Upper lobe of left lung (tissue), 6 donors: ENCODE measurements at regions not wholly inside any gene's neighbourhood (a gene's known extent, or its start where the extent isn't known, plus 50 kb on each side); places are given as distances from the start of the nearest gene placed in this dataset.

ENCODE experiments used
- ATAC-seq, 2 donors: fragments of 200-7000 bp; cut with Tn5 transposase; one replicate each; pipeline ENCODE4 v1.9.1; 2022; ENCODE audit warnings: mild to moderate bottlenecking in 2 of 2, moderate library complexity in 2 of 2; ENCODE audit not compliant: low FRiP score in 2 of 2
- DNase-seq, 2 donors: peaks; one replicate each; pipeline ENCODE4 v3.0.0-alpha.2; 2019 to 2020
- H3K27ac ChIP-seq, 4 donors: fragments of 200-600 bp; sonication (generic); one replicate each; pipeline ENCODE4 v1.5.1; 2016 to 2019
- H3K27me3 ChIP-seq, 4 donors: fragments of 200-600 bp; sonication (generic); one replicate each; pipeline ENCODE4 v1.5.1; 2017 to 2019
- H3K36me3 ChIP-seq, 4 donors: fragments of 200-600 bp; sonication (generic); one replicate each; pipeline ENCODE4 v1.5.1; 2016 to 2019
- H3K4me1 ChIP-seq, 4 donors: fragments of 200-600 bp; sonication (generic); one replicate each; pipeline ENCODE4 v1.5.1; 2018 to 2019
- H3K4me3 ChIP-seq, 4 donors: fragments of 200-600 bp; sonication (generic); one replicate each; pipeline ENCODE4 v1.5.1; 2017 to 2019; ENCODE audit warnings: mild to moderate bottlenecking in 2 of 4, moderate library complexity in 1 of 4
- H3K9me3 ChIP-seq, 4 donors: fragments of 200-600 bp; sonication (generic); one replicate each; pipeline ENCODE4 v1.5.1; 2018 to 2019
- EP300 ChIP-seq, 4 donors: sonication (generic); formaldehyde crosslinking; IDR thresholded peaks; one replicate each; pipeline ENCODE4 v1.5.1; 2017; ENCODE audit warnings: antibody characterized with exemption in 4 of 4, control low read depth in 2 of 4
- POLR2A ChIP-seq, 4 donors: fragments of 450-650 bp; IDR thresholded peaks; one replicate each; pipeline ENCODE4 v1.5.1; 2016 to 2017; ENCODE audit warnings: antibody characterized with exemption in 4 of 4, mild to moderate bottlenecking in 2 of 4
- POLR2AphosphoS5 ChIP-seq, 2 donors: sonication (generic); formaldehyde crosslinking; IDR thresholded peaks; one replicate each; pipeline ENCODE4 v1.5.1; 2017; ENCODE audit warnings: antibody characterized with exemption in 2 of 2
- WGBS, 2 donors: methylation state at CpG; one replicate each; pipeline ENCODE4 v1.1.5; 2017 to 2018; 5-methylcytosine and 5-hydroxymethylcytosine counted together
- TF ChIP-seq, protein P1 (sequence below), 6 experiments: fragments of 450-650 bp in 4 of 6; fragments of 200-600 bp in 2 of 6; sonication (generic) in 2 of 6; IDR thresholded peaks; one replicate each; pipeline ENCODE4 v1.5.1; 2016 to 2019; ENCODE audit warnings: antibody characterized with exemption in 6 of 6
- donor health status: DM: no; HTN: no; CAD: no; lungs with moderate emphysema.
- donor health status: DM: no; HTN: yes; CAD: no; lungs with severe emphysema.

DNA sequence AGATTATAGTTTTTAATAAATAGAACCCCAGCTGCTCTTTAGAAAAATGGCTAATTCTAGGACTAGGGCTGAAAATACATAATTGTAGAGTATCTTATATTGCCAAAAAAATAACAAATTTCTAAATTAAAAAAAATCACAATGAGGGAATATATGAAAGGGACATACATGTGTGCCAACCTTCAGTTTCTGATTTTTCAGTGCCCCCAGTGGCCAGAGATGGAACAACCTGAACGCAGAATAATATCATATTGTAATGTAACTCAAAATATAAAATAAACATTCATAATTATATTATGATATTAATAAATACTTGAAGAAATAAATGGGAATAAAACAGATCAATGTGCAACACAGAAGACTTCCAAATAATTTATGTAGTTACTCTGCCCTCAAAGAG, 460.5 kb downstream of the ZNF385D start:
- no peak overlapping the region for H3K4me3 ChIP-seq
- no peaks in the 10 kb centered on the region for H3K27me3 ChIP-seq
- H3K36me3 ChIP-seq: no peaks in the 10 kb centered on the region
- 68 to 81% methylated on average over 1 of the region's 1 CpG for WGBS, 2 donors
- no peak for DNase-seq
- H3K9me3 ChIP-seq: no peaks in the 10 kb centered on the region
- no peak for ATAC-seq
- no peak for TF ChIP-seq EP300 (IDR thresholded peaks at IDR 0.05)
- TF ChIP-seq, protein P1, sequence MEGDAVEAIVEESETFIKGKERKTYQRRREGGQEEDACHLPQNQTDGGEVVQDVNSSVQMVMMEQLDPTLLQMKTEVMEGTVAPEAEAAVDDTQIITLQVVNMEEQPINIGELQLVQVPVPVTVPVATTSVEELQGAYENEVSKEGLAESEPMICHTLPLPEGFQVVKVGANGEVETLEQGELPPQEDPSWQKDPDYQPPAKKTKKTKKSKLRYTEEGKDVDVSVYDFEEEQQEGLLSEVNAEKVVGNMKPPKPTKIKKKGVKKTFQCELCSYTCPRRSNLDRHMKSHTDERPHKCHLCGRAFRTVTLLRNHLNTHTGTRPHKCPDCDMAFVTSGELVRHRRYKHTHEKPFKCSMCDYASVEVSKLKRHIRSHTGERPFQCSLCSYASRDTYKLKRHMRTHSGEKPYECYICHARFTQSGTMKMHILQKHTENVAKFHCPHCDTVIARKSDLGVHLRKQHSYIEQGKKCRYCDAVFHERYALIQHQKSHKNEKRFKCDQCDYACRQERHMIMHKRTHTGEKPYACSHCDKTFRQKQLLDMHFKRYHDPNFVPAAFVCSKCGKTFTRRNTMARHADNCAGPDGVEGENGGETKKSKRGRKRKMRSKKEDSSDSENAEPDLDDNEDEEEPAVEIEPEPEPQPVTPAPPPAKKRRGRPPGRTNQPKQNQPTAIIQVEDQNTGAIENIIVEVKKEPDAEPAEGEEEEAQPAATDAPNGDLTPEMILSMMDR (IDR thresholded peaks at IDR 0.05): peak in 3 of 6 experiments; percentile 22 to 44 (median 41)
- no peak overlapping the region for H3K27ac ChIP-seq
- no peaks in the 10 kb centered on the region for H3K4me1 ChIP-seq

DNA sequence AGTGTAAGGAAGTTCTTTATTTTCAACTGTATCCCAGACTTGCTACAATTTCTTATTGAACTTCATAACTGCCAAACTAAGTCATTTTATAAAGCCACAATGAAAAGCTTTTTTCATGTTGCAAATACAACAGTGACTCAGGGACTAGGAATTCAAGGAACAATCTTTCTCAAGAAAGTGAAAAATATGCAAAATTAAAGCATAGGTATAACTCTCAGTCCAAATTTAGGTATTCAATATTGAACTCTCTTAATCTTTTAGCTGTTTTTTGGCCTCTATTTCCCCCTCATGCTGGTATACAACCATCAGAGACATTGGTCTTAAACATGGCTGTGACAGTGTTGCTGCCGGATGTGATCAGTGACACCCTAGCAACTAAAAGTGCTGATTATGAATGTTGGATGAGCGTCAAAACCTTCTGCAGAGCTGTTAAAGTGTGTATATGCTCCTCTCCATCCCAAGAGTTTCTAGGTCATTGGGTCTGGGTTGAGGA, 476.9 kb downstream of the ZNF385D start:
- TF ChIP-seq POLR2AphosphoS5 (IDR thresholded peaks at IDR 0.05): no peak
- TF ChIP-seq, protein P1 (IDR thresholded peaks at IDR 0.05): no peak
- TF ChIP-seq EP300 (IDR thresholded peaks at IDR 0.05): no peak
- no peak for TF ChIP-seq POLR2A (IDR thresholded peaks at IDR 0.05)
- no peak overlapping the region for H3K4me3 ChIP-seq
- H3K27ac ChIP-seq: no peak overlapping the region
- peaks cover 0 to 8% (median 0%) of the 10 kb centered on the region in 4 donors for H3K9me3 ChIP-seq
- 65 to 86% methylated on average over 2 of the region's 2 CpGs for WGBS, 2 donors
- H3K36me3 ChIP-seq: no peaks in the 10 kb centered on the region
- no peak for DNase-seq
- ATAC-seq: no peak
- no peaks in the 10 kb centered on the region for H3K27me3 ChIP-seq
- peaks cover 0 to 5% (median 1%) of the 10 kb centered on the region in 4 donors for H3K4me1 ChIP-seq

DNA sequence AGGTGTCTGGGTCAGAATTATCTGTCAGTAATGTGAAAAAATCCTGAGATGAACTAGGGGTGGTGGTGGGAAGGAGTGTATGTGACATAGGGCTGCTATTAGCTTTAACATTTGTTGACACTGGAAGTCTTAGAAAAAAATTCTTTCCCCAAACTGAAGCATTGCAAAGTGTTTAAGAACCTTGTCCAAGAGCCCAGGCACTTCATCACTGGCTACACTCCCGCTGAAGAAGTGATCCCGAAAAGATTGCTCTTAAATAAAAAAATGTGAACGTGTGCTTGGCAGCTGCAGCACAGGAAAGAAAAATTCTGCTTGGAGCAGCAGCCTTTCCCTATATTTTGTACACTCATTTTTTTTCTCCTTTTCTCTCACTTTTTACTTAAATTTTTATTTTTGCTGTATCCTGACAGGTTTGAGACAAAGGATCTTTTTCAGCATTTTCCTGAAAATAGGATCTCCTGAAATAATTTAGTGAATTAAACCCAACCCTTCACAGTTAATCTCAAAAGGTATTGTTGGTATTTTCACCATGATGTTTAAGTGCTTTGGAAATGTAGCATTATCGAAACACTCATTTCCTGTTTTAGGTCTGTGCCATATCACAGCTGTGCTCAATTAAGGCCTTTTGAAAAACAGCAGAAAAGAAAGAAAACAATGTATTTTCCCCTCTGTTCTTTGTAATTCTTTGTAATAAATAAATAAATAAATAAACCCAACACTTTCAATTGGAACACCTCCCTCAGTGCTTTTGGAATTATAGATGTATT, 477.6 kb downstream of the ZNF385D start:
- Histone ChIP-seq H3K9me3 (peaks cover 0 to 8% (median 0%) of the 10 kb centered on the region in 4 donors), H3K4me1 (peaks cover 0 to 5% (median 1%) of the 10 kb centered on the region in 4 donors), H3K27ac (no peak overlapping the region), H3K36me3 (no peaks in the 10 kb centered on the region), H3K4me3 (no peak overlapping the region), H3K27me3 (no peaks in the 10 kb centered on the region)
- WGBS, 2 donors: 36 to 45% methylated on average over 4 of the region's 4 CpGs
- no peak for TF ChIP-seq POLR2A (IDR thresholded peaks at IDR 0.05)
- TF ChIP-seq, protein P1 (IDR thresholded peaks at IDR 0.05): no peak
- no peak for TF ChIP-seq EP300 (IDR thresholded peaks at IDR 0.05)
- no peak for TF ChIP-seq POLR2AphosphoS5 (IDR thresholded peaks at IDR 0.05)
- DNase-seq (peak in 1 of 2 donors; percentile 40), ATAC-seq (no peak)

DNA sequence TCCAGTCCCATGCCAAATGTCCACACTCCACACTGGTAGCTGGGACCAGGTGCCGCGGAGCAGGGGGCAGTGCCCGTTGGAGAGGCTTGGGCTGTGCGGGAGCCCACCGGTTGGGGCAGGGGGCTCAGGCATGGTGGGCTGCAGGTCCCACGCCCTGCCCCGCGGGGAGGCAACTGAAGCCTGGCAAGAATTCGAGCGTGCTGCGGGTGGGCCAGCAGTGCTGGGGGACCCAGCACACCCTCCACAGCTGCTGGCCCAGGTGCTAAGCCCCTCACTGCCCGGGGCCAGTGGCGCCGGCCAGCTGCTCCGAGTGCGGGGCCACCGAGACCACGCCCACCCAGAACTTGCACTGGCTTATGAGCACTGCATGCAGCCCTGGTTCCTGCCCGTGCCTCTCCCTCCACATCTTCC, 479.4 kb downstream of the ZNF385D start:
- peaks cover 0 to 8% (median 0%) of the 10 kb centered on the region in 4 donors for H3K9me3 ChIP-seq
- H3K36me3 ChIP-seq: no peaks in the 10 kb centered on the region
- 92 to 95% methylated on average over 6 to 19 of the region's 19 CpGs for WGBS, 2 donors
- H3K4me1 ChIP-seq: peaks cover 0 to 5% (median 1%) of the 10 kb centered on the region in 4 donors
- ATAC-seq (peak; percentile 26 to 35), DNase-seq (peak in 1 of 2 donors; percentile 72)
- H3K27me3 ChIP-seq: no peaks in the 10 kb centered on the region
- no peak for TF ChIP-seq POLR2AphosphoS5 (IDR thresholded peaks at IDR 0.05)
- no peak for TF ChIP-seq EP300 (IDR thresholded peaks at IDR 0.05)
- TF ChIP-seq, protein P1 (IDR thresholded peaks at IDR 0.05): no peak
- no peak for TF ChIP-seq POLR2A (IDR thresholded peaks at IDR 0.05)
- no peak overlapping the region for H3K4me3 ChIP-seq
- no peak overlapping the region for H3K27ac ChIP-seq

DNA sequence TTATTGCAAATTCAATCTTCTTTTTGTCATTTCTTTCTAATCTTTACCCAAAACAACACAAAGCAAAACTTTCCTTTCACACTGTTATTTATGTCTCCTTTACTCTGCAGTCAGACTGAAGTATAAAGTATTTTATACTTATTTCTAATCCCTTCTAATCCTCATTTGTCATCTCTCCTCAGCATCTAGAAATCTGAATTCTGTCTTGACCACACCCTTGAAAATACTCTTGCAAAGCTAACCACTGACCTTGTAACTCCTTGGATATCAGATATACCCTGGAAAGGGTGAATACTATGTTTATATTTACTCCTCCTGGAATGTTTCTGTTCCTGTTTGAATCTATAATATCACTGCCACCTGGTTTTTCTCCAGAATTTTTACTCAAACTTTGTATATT, 481.1 kb downstream of the ZNF385D start:
- Histone ChIP-seq H3K9me3 (peaks cover 0 to 8% (median 0%) of the 10 kb centered on the region in 4 donors), H3K4me3 (no peak overlapping the region), H3K36me3 (no peaks in the 10 kb centered on the region), H3K4me1 (peaks cover 0 to 5% (median 1%) of the 10 kb centered on the region in 4 donors), H3K27ac (no peak overlapping the region), H3K27me3 (no peaks in the 10 kb centered on the region)
- DNase-seq (no peak), ATAC-seq (no peak)
- no peak for TF ChIP-seq EP300 (IDR thresholded peaks at IDR 0.05)
